ENCODE measurements at regions not wholly inside any gene's neighbourhood (a gene's known extent, or its start where the extent isn't known, plus 50 kb on each side); places are given as distances from the start of the nearest gene placed in this dataset.

- Histone ChIP-seq H3K36me3 (ENCODE audit: control insufficient read depth, insufficient read depth, low read length) (no peaks in the 10 kb centered on the region), H4K91ac (ENCODE audit: insufficient read depth, low read depth, low read length) (no peak overlapping the region), H3K4me2 (ENCODE audit: low read depth, low read length) (no peak overlapping the region), H3K18ac (ENCODE audit: low read depth, low read length) (no peak overlapping the region), H4K20me1 (ENCODE audit: insufficient read depth, low read length) (no peaks in the 10 kb centered on the region), H2BK120ac (ENCODE audit: low read depth, low read length) (no peak overlapping the region), H2AFZ (replicated peaks; ENCODE audit: low read length, poor library complexity) (no peak overlapping the region), H3K14ac (replicated peaks; ENCODE audit: low read depth, low read length) (no peak overlapping the region), H3K27me3 (ENCODE audit: control insufficient read depth, insufficient read depth, low read length) (no peaks in the 10 kb centered on the region), H4K8ac (ENCODE audit: low read depth in 2 of 2, low read length in 2 of 2) (no peak overlapping the region), H3K56ac (ENCODE audit: extremely low read depth, insufficient read depth, low read length) (no peak overlapping the region), H2AK9ac (replicated peaks; ENCODE audit: low read depth, low read length, poor library complexity) (no peak overlapping the region), H4K5ac (ENCODE audit: low read depth, low read length) (no peak overlapping the region), H3K4ac (ENCODE audit: low read depth, low read length) (no peak overlapping the region), H3K4me3 (ENCODE audit: insufficient read depth, low read depth, low read length) (no peak overlapping the region), H3K9me3 (ENCODE audit: control insufficient read depth, insufficient read depth, low read length) (peaks cover 54% of the 10 kb centered on the region), H2AK5ac (ENCODE audit: low read depth, low read length) (no peak overlapping the region), H3K4me1 (ENCODE audit: control insufficient read depth, insufficient read depth, low read length) (no peaks in the 10 kb centered on the region), H3K27ac (ENCODE audit: insufficient read depth, low read length) (no peak overlapping the region), H3K9me1 (ENCODE audit: insufficient read depth, low read length) (no peaks in the 10 kb centered on the region), H3K9ac (ENCODE audit: low read depth, low read length) (no peak overlapping the region), H2BK20ac (ENCODE audit: low read depth, low read length) (no peak overlapping the region), H2BK15ac (ENCODE audit: low read depth, low read length) (no peak overlapping the region), H3K79me1 (ENCODE audit: low read depth in 1 of 2, low read length in 2 of 2) (no peaks in the 10 kb centered on the region), H3K23ac (ENCODE audit: low read depth, low read length) (no peak overlapping the region), H2BK5ac (ENCODE audit: low read depth, low read length, poor library complexity, severe bottlenecking) (no peak overlapping the region)
- no peak for ATAC-seq (ENCODE audit: low read depth)
- dilution Hi-C loops (cut with HindIII; ENCODE audit: low sequenced_read_pairs, unreplicated experiment) = no loop called here
- POLR2A ChIA-PET (ENCODE audit: unreplicated experiment) = no interaction called here
- BruUV-seq (replicated peaks) = no TSS peak
- TF ChIP-seq POLR2A (IDR thresholded peaks at IDR 0.05; ENCODE audit: low read depth, low read length) (no peak), CEBPB (IDR thresholded peaks at IDR 0.05; ENCODE audit: low read depth, low read length) (no peak), MAZ (IDR thresholded peaks at IDR 0.05; ENCODE audit: borderline replicate concordance, low read depth, low read length) (no peak), FOS (IDR thresholded peaks at IDR 0.05; ENCODE audit: low read depth, low read length) (no peak), RFX5 (IDR thresholded peaks at IDR 0.05; ENCODE audit: low read depth, low read length) (no peak), RAD21 (IDR thresholded peaks at IDR 0.05; ENCODE audit: low read length) (no peak), SMC3 (IDR thresholded peaks at IDR 0.05; ENCODE audit: low read depth, low read length) (no peak), USF2 (IDR thresholded peaks at IDR 0.05; ENCODE audit: low read depth, low read length) (no peak), MAFK (IDR thresholded peaks at IDR 0.05; ENCODE audit: low read depth, low read length) (no peak), CTCF (conservative IDR thresholded peaks at IDR 0.05; ENCODE audit: low read depth, low read length) (no peak), ELK1 (IDR thresholded peaks at IDR 0.05; ENCODE audit: borderline replicate concordance, low read depth, low read length) (no peak)
- intact Hi-C loops (cut with micrococcal nuclease) = no loop called here
- CTCF ChIA-PET = no interaction called here
- in situ Hi-C loops (cut with MboI; ENCODE audit: low sequenced_read_pairs) = no loop called here
- no peak for DNase-seq
- 17% methylated on average over 1 of the region's 19 CpGs; no CpG with 5 or more reads in 1 of the 2 experiments for whole genome bisulfite sequencing, 2 experiments (ENCODE audit: extremely low coverage in 2 of 2, insufficient read length in 1 of 2)
Measured at GRCh38 chr22:49095366-49095765, 732.3 kb downstream of the BRD1 start.

Measured in IMR-90 (cell line).